Nucleus accumbens (tissue), 56 donors: ENCODE measurements at regions not wholly inside any gene's neighbourhood (a gene's known extent, or its start where the extent isn't known, plus 50 kb on each side); places are given as distances from the start of the nearest gene placed in this dataset.

Source experiments
- DNase-seq, 56 donors: peaks; one replicate each; lab custom pipeline; 2025; lab: John Stamatoyannopoulos, UW

GRCh38 chr5:86865256-86865785 is 247.6 kb downstream of the COX7C start:
- DNase-seq = no peak

- peak in 22 of 56 donors; percentile 0 to 47 (median 14) for DNase-seq
Measured at GRCh38 chr5:86866036-86866435, 248.3 kb downstream of the COX7C start.

GRCh38 chr5:86869268-86869667 is 251.5 kb downstream of the COX7C start:
- no peak for DNase-seq

- no peak for DNase-seq
Measured at GRCh38 chr5:86875539-86875938, 257.8 kb downstream of the COX7C start.

- DNase-seq = no peak
Measured at GRCh38 chr5:86878250-86878649, 260.5 kb downstream of the COX7C start.

DNA sequence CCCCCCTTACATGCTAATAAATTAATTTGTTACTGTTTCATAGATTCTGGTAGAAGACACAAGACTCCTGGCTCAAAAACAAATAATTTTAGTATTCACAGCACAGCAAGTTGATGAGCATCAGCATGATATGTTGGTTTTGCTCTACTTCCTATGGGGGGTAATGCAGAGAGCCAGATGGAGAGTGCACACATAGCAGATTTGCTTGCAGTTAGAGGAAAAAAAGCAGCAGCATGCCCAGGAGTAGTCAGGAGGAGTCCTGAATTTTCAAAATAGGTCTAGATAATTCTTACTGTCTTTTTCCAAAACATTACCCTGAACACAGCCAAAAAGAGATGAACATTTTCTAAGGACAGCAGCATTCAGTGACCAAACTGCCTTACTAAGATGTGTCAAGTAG is 261.3 kb downstream of the COX7C start:
- no peak for DNase-seq

DNA sequence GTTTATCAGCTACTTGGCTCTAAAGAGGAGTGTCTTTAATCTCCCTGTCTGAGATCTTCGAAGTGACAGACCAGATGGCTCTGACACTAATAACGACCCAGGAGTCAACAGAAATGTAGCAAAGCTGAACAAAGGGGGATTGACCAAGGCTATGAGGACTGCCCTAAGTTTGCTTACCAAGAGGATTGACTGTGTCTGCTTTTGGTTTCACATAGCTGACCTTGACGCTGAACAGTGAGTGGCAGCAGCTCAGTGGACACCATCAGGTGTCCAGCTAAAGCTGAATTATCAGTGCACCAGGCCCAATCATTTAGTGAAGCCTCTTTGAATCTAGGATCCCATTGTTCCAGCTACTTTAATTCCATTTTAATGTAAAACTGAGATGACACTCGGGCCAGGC is 262.6 kb downstream of the COX7C start:
- no peak for DNase-seq

DNA sequence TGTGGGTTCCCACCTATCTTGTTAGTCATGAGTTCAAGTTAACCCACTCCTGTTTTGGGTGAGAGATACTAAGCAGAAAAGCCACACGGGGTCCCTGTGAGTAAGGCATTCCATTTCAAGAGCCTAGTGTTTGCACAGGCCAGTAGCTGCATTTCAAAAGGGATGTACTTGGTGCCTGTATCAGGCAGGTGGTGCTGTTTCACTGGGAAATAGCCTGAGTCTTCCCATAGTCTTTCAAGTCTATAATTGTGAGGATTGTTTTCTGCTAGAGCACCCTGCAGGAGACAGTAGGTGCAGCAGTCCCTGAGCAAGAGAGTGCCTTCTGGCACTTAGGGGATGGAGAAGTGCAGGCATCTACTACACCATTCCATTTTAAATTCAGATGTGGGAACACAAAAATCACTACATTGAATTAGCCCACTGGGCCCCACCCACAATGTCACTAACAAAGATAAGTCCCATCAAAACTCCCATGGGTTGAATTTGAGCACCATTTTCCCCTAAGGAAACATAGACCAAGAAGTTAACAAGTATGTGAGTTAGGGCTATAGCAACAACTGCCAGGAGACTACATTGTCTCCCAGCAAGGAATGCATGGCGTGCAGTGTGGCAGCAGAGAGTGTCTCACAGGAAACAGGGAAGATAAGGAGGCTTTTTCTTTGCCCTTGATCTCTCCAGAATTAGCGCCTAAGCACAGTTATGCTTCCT is 263.2 kb downstream of the COX7C start:
- peak in 41 of 56 donors; percentile 1 to 68 (median 28) for DNase-seq

DNA sequence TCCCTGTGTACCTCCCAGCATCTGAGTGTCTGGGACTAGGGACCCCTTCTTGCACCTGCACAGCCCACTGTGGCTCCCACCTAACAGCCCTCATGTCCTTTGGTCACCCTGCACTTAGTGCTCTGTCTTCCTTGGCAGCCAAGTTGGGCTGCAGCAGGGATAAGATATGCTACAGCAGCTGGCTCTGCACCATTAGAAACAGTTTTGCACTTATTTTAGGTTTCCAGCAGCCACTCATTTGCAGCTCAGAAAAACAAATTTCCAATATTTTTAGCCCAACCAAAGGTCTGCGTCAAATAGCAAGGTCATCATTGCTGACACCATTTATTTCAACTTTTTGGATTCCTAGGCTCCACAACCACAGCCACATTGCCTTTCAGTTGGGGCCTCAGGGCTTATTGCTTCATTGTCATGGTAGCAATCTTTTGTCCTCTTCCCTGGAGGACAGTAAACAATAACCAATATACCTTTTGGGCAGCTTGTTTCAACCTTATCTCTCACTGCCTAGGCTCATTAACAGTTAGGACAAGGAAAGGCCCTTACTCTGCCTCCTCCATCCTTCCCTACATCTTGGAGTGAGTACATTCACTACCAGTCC is 263.9 kb downstream of the COX7C start:
- DNase-seq = no peak

- DNase-seq = no peak
Measured at GRCh38 chr5:86884608-86885007, 266.9 kb downstream of the COX7C start.

GRCh38 chr5:86885011-86885410 is 267.3 kb downstream of the COX7C start:
- DNase-seq = no peak

GRCh38 chr5:86885489-86886230 is 267.9 kb downstream of the COX7C start:
- no peak for DNase-seq

- no peak for DNase-seq
Measured at GRCh38 chr5:86890375-86890774, 272.6 kb downstream of the COX7C start.

DNA sequence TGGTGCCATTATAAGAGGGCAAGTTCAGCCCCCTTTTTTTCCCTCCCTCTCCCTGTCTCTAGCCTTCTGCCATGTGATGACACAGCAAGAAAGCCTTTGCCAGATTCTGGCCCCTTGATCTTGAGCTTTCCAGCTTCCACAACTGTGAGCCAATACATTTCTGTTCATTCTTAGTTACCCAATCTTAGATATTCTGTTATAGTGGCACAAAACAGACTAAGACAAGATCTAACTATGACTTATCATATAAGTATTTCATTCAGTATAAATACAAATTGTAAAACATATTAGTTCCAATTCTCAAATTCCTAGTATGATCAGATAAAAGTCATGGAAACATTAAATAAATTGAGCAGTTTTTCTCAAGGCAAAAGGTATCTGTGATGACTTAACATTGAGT is 276.3 kb downstream of the COX7C start:
- DNase-seq = no peak

DNA sequence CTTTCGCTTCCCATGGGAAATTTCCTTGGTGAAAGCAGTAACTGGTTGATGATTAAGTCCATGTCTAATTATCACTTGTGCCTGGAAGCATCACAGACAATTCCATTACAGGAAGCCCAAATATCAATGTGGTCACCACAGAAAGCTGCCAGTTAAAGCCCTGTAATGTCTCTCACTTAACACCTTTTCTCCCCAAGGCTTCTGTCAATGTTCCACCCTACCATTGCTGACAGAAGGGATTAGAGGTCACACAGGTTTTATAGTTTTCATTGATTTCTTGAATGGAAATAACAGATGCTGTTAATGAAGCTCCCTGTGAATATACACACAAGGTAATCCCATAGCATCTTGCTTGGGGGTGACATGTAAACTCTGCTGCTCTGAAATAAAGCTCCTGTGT is 279.2 kb downstream of the COX7C start:
- DNase-seq = no peak

- no peak for DNase-seq
Measured at GRCh38 chr5:86909418-86910295, 291.9 kb downstream of the COX7C start.

DNA sequence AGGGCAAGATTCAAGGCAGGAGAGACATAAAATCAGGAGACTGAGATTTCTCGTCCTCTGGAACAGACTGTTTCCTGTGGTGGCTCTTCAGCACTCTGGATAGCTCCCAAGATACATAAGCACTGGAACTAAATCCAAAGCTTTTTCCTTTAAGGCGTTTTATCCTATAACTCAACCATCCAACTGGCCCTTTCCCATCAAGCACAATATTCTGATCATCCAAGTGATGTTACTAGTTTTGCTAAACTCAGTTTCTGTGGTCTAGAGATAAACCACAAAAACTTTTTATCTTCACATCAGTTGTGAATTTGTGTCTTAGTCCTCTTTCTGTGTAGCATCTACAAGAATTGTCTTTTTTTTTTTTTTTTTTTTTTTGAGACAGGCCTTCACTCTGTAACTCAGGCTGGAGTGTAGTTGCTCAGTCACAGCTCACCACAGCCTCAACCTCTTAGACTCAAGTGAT is 299.4 kb downstream of the COX7C start:
- DNase-seq = no peak

- DNase-seq = no peak
Measured at GRCh38 chr5:86918246-86918645, 300.5 kb downstream of the COX7C start.

- DNase-seq = no peak
Measured at GRCh38 chr5:86926033-86926432, 308.3 kb downstream of the COX7C start.

DNA sequence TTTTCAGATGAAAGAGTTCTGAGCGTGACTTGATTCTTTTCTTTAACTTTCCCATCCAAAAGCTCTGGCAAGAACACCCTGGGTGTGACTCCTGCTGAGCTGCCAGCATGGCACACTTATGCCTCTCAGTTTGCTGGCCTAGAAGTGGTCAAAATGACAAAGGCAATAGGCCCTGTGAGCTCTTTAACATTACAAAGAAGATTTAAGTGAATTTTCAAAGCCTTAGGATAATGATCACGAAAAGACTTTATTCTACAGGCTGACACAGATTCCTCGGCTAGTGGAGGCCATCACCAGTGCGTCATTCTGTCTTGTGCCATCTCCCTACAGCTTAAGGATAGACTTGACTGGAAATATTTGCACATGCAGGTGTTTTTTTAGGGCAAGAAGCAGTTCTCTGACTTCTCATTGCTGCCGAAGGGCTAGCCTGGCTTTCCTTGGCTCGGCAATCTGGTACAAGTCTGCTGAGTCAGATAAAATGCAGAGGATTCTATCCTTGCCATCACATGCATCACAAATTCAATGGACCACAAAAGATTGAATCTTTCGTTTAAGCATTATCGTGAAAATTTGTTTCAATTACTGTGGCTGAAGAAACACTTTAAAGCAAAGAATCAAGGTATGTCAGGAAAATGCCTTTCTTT is 311.5 kb downstream of the COX7C start:
- no peak for DNase-seq
